ENCODE measurements at regions not wholly inside any gene's neighbourhood (a gene's known extent, or its start where the extent isn't known, plus 50 kb on each side); places are given as distances from the start of the nearest gene placed in this dataset.

GRCh38 chr1:57826535-57826934 is 402.7 kb upstream of the DAB1 start:
- Histone ChIP-seq H3K27ac (ENCODE audit: low read depth in 1 of 2, low read length in 2 of 2) (no peak overlapping the region), H3K9ac (ENCODE audit: low read depth in 1 of 2, low read length in 2 of 2) (no peak overlapping the region), H3K4me1 (ENCODE audit: control insufficient read depth in 4 of 4, insufficient read depth in 4 of 4, low read length in 3 of 4) (no peaks in the 10 kb centered on the region), H3K9me3 (ENCODE audit: control insufficient read depth in 4 of 4, low read length in 3 of 4) (no peaks in the 10 kb centered on the region), H3K4me3 (ENCODE audit: low read depth in 1 of 3, low read length in 3 of 3) (no peak overlapping the region), H3K36me3 (ENCODE audit: control insufficient read depth in 4 of 4, insufficient read depth in 3 of 4, low read depth in 1 of 4, low read length in 3 of 4) (no peaks in the 10 kb centered on the region), H3K27me3 (ENCODE audit: control insufficient read depth in 4 of 4, insufficient read depth in 4 of 4, low read length in 3 of 4) (no peaks in the 10 kb centered on the region)
- 93% methylated on average over 2 of the region's 2 CpGs for WGBS
- TF ChIP-seq TAF1 (conservative IDR thresholded peaks at IDR 0.05) (no peak), EGR1 (IDR thresholded peaks at IDR 0.05; ENCODE audit: low read depth in 2 of 2) (no peak), RAD21 (IDR thresholded peaks at IDR 0.05) (no peak), JUND (IDR thresholded peaks at IDR 0.05) (no peak), GABPA (IDR thresholded peaks at IDR 0.05 in 1 of 2, conservative IDR thresholded peaks at IDR 0.05 in 1 of 2) (no peak), ATF3 (IDR thresholded peaks at IDR 0.05) (no peak), HNF4A (conservative IDR thresholded peaks at IDR 0.05) (no peak), RXRA (IDR thresholded peaks at IDR 0.05) (no peak), FOXA2 (IDR thresholded peaks at IDR 0.05) (no peak), ZBTB33 (IDR thresholded peaks at IDR 0.05) (no peak), NR2F2 (IDR thresholded peaks at IDR 0.05) (no peak), HNF4G (IDR thresholded peaks at IDR 0.05) (no peak), SP1 (IDR thresholded peaks at IDR 0.05) (no peak), FOXA1 (IDR thresholded peaks at IDR 0.05) (no peak), YY1 (IDR thresholded peaks at IDR 0.05) (no peak), MAX (IDR thresholded peaks at IDR 0.05) (no peak)
- no peak for DNase-seq (ENCODE audit: low spot score)

GRCh38 chr1:57824535-57824934 is 400.7 kb upstream of the DAB1 start:
- no peaks in the 10 kb centered on the region for H3K36me3 ChIP-seq (ENCODE audit: control insufficient read depth in 4 of 4, insufficient read depth in 3 of 4, low read depth in 1 of 4, low read length in 3 of 4)
- 74% methylated on average over 3 of the region's 3 CpGs for WGBS
- TF ChIP-seq FOXA1 (IDR thresholded peaks at IDR 0.05), result no peak
- no peak for TF ChIP-seq TAF1 (conservative IDR thresholded peaks at IDR 0.05)
- TF ChIP-seq GABPA (IDR thresholded peaks at IDR 0.05 in 1 of 2, conservative IDR thresholded peaks at IDR 0.05 in 1 of 2), result no peak
- TF ChIP-seq RAD21 (IDR thresholded peaks at IDR 0.05), result no peak
- no peak for TF ChIP-seq MAX (IDR thresholded peaks at IDR 0.05)
- no peak for TF ChIP-seq NR2F2 (IDR thresholded peaks at IDR 0.05)
- TF ChIP-seq CTCF (IDR thresholded peaks at IDR 0.05; ENCODE audit: low read depth, low read length, missing input control), result no peak
- TF ChIP-seq ATF3 (IDR thresholded peaks at IDR 0.05), result no peak
- TF ChIP-seq ZBTB33 (IDR thresholded peaks at IDR 0.05), result no peak
- TF ChIP-seq SP1 (IDR thresholded peaks at IDR 0.05), result no peak
- TF ChIP-seq REST (IDR thresholded peaks at IDR 0.05), result no peak
- TF ChIP-seq HNF4G (IDR thresholded peaks at IDR 0.05), result no peak
- TF ChIP-seq JUND (IDR thresholded peaks at IDR 0.05), result no peak

More at GRCh38 chr1:57824535-57824934, 400.7 kb upstream of the DAB1 start:
- Histone ChIP-seq H3K27ac (ENCODE audit: low read depth in 1 of 2, low read length in 2 of 2) (no peak overlapping the region), H3K9ac (ENCODE audit: low read depth in 1 of 2, low read length in 2 of 2) (no peak overlapping the region), H3K9me3 (ENCODE audit: control insufficient read depth in 4 of 4, low read length in 3 of 4) (no peaks in the 10 kb centered on the region), H3K27me3 (ENCODE audit: control insufficient read depth in 4 of 4, insufficient read depth in 4 of 4, low read length in 3 of 4) (no peaks in the 10 kb centered on the region), H3K4me3 (ENCODE audit: low read depth in 1 of 3, low read length in 3 of 3) (no peak overlapping the region), H3K4me1 (ENCODE audit: control insufficient read depth in 4 of 4, insufficient read depth in 4 of 4, low read length in 3 of 4) (no peaks in the 10 kb centered on the region)
- no peak for DNase-seq (ENCODE audit: low spot score)

Measured in liver (tissue), 8 donors.